ENCODE measurements at regions not wholly inside any gene's neighbourhood (a gene's known extent, or its start where the extent isn't known, plus 50 kb on each side); places are given as distances from the start of the nearest gene placed in this dataset.

DNA sequence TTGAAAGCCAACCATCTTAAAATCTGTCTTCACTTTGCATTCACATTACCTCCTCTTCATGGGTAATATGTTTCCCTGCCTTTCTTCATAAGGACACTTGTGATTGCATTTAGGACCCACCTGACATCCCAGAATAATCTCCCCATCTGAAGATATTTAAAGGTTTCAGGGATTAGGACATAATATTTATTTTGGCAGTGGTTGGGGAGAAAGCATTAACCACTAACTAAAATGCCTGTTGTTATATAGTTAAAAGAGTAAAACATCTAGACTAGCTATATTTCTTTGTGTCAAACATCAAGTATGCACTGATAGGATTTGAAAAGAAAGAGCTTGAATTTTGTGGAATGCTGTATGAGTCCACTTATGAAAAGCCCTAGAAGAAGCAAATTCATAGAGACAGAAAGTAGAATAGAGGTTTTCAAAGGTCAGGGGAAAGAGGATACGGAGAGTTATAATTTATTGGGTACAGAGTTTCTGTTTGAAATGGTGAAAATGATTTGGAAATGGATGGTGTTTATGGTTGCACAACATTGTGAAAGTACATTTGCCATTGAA is 457.7 kb upstream of the SPRY2 start:
- H3K27me3 ChIP-seq (ENCODE audit: insufficient read depth, poor library complexity, severe bottlenecking) = no peaks in the 10 kb centered on the region
- TF ChIP-seq, protein P1, sequence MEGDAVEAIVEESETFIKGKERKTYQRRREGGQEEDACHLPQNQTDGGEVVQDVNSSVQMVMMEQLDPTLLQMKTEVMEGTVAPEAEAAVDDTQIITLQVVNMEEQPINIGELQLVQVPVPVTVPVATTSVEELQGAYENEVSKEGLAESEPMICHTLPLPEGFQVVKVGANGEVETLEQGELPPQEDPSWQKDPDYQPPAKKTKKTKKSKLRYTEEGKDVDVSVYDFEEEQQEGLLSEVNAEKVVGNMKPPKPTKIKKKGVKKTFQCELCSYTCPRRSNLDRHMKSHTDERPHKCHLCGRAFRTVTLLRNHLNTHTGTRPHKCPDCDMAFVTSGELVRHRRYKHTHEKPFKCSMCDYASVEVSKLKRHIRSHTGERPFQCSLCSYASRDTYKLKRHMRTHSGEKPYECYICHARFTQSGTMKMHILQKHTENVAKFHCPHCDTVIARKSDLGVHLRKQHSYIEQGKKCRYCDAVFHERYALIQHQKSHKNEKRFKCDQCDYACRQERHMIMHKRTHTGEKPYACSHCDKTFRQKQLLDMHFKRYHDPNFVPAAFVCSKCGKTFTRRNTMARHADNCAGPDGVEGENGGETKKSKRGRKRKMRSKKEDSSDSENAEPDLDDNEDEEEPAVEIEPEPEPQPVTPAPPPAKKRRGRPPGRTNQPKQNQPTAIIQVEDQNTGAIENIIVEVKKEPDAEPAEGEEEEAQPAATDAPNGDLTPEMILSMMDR (IDR thresholded peaks at IDR 0.05; ENCODE audit: insufficient read depth, low read length) = no peak
- TF ChIP-seq, protein P2, sequence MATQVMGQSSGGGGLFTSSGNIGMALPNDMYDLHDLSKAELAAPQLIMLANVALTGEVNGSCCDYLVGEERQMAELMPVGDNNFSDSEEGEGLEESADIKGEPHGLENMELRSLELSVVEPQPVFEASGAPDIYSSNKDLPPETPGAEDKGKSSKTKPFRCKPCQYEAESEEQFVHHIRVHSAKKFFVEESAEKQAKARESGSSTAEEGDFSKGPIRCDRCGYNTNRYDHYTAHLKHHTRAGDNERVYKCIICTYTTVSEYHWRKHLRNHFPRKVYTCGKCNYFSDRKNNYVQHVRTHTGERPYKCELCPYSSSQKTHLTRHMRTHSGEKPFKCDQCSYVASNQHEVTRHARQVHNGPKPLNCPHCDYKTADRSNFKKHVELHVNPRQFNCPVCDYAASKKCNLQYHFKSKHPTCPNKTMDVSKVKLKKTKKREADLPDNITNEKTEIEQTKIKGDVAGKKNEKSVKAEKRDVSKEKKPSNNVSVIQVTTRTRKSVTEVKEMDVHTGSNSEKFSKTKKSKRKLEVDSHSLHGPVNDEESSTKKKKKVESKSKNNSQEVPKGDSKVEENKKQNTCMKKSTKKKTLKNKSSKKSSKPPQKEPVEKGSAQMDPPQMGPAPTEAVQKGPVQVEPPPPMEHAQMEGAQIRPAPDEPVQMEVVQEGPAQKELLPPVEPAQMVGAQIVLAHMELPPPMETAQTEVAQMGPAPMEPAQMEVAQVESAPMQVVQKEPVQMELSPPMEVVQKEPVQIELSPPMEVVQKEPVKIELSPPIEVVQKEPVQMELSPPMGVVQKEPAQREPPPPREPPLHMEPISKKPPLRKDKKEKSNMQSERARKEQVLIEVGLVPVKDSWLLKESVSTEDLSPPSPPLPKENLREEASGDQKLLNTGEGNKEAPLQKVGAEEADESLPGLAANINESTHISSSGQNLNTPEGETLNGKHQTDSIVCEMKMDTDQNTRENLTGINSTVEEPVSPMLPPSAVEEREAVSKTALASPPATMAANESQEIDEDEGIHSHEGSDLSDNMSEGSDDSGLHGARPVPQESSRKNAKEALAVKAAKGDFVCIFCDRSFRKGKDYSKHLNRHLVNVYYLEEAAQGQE (IDR thresholded peaks at IDR 0.05; ENCODE audit: insufficient replicate concordance, low read depth) = no peak
- TF ChIP-seq POLR2AphosphoS5 (IDR thresholded peaks at IDR 0.05; ENCODE audit: low read depth) = no peak
- TF ChIP-seq SPI1 (IDR thresholded peaks at IDR 0.05; ENCODE audit: borderline replicate concordance, low read depth) = no peak
- no peak for TF ChIP-seq GABPA (IDR thresholded peaks at IDR 0.05; ENCODE audit: low read depth)
- no peak overlapping the region for H3K27ac ChIP-seq (replicated peaks)
- H3K4me3 ChIP-seq (replicated peaks; ENCODE audit: insufficient read depth, low read length) = no peak overlapping the region
- DNase-seq (ENCODE audit: low read depth in 1 of 2, low spot score in 1 of 2) = no peak

DNA sequence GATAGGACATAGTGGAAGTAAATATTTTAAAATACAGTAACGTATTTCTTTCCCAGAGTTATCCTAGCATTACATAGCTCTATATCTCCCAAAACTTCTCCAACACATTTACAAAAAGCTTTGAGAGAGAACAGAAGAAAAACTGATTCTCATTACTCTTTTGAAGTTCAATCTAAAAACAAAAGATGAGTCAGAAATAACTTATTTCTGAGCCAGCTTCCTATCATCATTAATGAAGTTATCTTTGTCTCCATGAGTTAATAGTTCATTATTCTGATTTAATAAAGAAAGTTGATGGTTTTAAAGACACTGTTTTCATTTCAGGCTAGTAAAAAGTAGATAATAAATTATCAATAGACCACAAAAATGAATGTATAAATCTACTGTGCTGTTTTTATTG is 446.7 kb upstream of the SPRY2 start:
- no peaks in the 10 kb centered on the region for H3K27me3 ChIP-seq (ENCODE audit: insufficient read depth, poor library complexity, severe bottlenecking)
- no peak for DNase-seq (ENCODE audit: low read depth in 1 of 2, low spot score in 1 of 2)
- no peak overlapping the region for H3K27ac ChIP-seq (replicated peaks)
- TF ChIP-seq GABPA (IDR thresholded peaks at IDR 0.05; ENCODE audit: low read depth) (no peak), SPI1 (IDR thresholded peaks at IDR 0.05; ENCODE audit: borderline replicate concordance, low read depth) (no peak), POLR2AphosphoS5 (IDR thresholded peaks at IDR 0.05; ENCODE audit: low read depth) (no peak)
- TF ChIP-seq, protein P1 (IDR thresholded peaks at IDR 0.05; ENCODE audit: insufficient read depth, low read length) = no peak
- TF ChIP-seq, protein P2 (IDR thresholded peaks at IDR 0.05; ENCODE audit: insufficient replicate concordance, low read depth) = no peak
- no peak overlapping the region for H3K4me3 ChIP-seq (replicated peaks; ENCODE audit: insufficient read depth, low read length)

DNA sequence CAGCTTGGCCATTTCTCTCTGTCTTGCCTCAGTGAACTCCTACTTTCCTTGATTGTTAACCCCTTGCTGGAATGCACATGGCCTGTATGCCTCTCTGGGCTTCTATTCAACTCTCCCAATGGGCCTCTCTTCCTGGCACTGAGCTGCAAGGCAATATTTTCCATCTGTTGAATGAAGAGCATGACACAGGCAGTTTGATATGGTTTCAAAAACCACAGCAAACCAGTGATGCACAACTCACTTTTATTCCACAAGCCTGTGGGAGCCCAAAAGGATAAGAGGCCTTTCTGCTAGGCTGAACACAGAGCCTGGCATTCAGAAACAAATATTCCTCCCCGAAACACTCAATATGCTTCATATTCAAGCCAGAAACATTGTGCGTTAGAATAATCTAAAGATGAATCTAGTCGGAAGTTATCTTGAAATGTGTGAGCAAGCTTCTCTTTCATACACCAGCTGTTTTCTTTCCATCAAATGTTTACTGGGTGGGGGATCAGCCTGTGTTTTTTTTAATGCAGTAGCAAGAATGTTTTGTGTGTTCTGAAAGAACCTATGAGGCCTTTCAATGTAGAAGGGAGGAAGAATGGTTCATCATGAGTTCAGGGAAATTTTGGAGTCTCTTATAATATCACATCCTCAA is 443.1 kb upstream of the SPRY2 start:
- no peak for DNase-seq (ENCODE audit: low read depth in 1 of 2, low spot score in 1 of 2)
- no peak overlapping the region for H3K4me3 ChIP-seq (replicated peaks; ENCODE audit: insufficient read depth, low read length)

More for the DNA sequence above, 443.1 kb upstream of the SPRY2 start:
- TF ChIP-seq POLR2AphosphoS5 (IDR thresholded peaks at IDR 0.05; ENCODE audit: low read depth) (no peak), SPI1 (IDR thresholded peaks at IDR 0.05; ENCODE audit: borderline replicate concordance, low read depth) (no peak), GABPA (IDR thresholded peaks at IDR 0.05; ENCODE audit: low read depth) (no peak)
- TF ChIP-seq, protein P1 (IDR thresholded peaks at IDR 0.05; ENCODE audit: insufficient read depth, low read length) = no peak
- TF ChIP-seq, protein P2 (IDR thresholded peaks at IDR 0.05; ENCODE audit: insufficient replicate concordance, low read depth) = no peak
- no peak overlapping the region for H3K27ac ChIP-seq (replicated peaks)
- no peaks in the 10 kb centered on the region for H3K27me3 ChIP-seq (ENCODE audit: insufficient read depth, poor library complexity, severe bottlenecking)

Data from HL-60 (cell line).